GM19023 (cell line): ENCODE measurements at regions not wholly inside any gene's neighbourhood (a gene's known extent, or its start where the extent isn't known, plus 50 kb on each side); places are given as distances from the start of the nearest gene placed in this dataset.

Experiments
- ATAC-seq: cut with Tn5 transposase; IDR thresholded peaks from one replicate; pipeline ENCODE4 v1.9.1; 2021; ENCODE audit warnings: mild to moderate bottlenecking, moderate library complexity; ENCODE audit not compliant: unreplicated experiment

DNA sequence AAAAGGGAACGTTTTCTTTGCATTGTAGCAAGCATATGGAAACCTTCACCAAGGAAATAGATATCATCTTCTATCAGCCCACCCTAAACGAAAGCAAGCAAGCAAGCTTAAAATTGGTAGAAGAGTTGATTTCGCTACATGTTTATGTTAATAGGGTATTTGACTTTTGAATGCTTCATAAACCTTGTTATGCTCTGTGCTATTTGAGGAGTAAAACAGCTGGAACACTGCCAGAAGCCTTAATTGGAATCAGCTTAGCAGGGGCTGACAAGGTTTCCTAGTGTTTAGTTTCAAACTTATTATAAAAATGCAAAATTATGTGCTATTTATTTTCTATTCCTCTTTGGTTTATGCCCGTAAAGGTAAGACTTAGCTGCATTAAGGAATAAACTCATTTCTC, 70.6 kb upstream of the LINC00305 start:
- no peak for ATAC-seq

DNA sequence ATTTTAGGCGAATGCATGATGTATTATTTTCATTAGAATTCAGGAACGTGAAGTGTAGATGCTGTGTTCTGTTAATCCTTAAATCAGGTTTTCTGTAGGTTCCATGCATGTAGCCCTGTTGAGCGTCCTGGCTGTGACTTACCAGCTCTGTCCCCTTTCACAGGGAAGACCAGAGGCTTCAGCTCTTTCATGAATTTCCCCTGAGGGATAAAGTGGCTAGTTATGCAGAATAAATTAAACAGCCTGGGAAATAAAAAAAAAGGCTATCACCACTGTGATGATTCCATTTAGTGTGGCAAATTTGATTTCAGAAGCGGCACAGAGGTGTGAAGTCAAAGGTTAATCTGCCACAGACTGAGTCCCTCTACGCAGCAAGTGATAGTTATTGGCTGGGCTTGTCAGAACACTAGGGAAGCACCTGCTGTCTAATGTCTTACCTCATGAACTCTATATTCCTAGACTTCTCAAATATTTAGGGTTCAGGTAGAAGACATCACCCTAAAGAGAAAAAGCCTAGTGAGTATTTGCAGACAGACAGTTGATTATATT, 61.6 kb upstream of the LINC00305 start:
- no peak for ATAC-seq

DNA sequence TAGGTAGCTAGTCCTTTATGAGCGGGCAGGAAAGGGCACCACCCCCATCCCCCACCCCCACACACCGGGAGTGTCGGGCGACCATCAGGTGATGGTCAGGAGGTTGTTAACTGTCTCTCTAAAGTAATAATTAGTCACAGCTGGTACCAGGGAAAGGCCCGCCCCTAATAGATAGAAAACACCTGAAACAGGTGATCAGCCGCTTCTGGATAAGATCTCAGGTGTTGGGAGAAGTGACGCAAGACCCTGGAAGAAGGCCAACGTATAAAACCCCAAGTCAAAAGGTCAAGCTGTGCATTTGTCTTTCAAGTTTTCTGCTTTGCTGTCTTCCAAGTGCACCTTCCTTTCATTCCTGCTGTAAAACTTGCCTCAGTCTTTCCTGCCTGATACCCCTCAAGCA, 59.6 kb upstream of the LINC00305 start:
- ATAC-seq: no peak

DNA sequence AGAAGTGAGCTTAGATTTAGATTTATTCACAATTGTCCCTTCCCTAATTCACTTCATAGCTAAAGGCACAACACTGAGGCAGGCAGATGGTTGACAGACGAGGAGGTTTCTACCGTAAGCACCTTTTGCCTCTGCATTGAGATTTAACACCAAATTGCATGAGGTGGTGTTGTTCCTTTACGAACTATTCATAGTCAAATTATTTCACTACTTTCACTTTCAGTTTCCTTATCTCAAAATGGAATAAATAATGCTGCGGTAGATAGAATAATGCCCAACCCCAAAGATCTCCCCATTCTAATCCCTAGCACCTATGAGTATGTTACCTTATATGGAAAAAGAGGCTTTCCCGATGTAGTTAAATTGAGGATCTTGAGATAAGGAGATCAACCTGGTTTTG, 58.9 kb upstream of the LINC00305 start:
- no peak for ATAC-seq

DNA sequence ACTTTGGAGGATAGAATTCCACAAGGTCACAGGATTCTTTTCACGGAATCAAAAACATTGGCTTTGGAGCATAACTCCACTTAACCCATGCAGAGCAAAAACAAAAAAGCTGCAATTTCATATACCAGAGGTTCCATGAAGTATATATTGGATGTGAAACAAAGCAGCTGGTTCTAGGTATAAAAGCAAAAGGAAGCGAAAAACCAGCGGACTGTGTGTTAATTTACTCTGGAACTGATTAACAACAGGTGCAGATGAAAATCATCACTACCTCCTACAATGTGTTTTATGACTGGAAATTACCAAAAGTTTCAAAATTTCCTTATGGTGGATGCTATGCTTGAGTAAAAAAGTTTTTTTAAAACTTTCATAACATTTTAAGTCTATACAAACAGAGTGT, 54.4 kb upstream of the LINC00305 start:
- no peak for ATAC-seq

DNA sequence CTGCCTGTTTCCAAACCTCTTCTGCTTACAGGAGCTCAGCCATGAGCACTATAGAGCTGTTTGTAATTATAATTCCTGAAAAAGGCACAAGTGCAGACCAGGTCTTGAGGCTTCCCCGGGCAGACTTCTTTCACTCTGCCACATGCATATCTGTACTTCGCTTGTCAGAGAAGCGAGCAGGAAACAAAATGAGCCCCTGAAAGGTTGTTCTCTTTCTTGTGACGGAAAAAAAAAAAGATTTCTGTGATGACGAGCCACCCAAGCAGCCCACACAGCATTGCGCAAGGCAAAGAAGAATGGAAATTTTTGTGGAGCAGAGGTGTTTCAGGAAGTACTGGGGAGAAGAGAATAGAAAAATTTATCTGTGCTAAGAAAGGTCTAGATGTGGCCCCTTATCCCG, 54.0 kb upstream of the LINC00305 start:
- ATAC-seq: no peak

DNA sequence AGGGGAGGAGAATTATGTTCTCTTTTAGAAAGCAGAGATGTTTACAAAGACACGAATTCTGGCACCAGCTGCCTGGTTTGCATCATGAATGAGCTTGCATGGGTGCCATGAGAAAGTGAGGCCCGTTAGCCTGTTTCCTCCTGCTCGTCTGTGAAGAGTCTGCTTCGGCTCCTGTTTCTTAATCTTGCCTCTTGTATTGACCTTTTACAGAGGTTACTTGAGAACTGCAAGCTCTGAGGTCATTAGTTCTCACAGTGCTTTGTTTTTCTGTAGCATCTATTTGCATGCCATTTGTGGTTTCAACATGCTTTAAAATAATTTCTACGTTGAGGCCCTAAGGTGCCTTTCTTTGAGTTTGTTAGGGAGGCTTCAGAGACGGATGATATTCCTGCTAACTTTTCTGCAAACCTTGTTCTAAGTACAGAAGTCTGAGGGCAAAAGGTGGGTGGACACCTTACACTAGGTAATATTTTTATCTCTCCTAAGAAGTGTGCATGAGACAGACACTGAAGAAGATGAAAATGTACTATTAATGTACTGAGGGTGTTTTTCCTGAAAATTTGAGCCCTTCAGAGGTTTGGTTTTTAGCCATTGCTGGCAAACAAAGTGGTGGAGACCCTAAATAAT, 53.4 kb upstream of the LINC00305 start:
- peak; percentile 68 for ATAC-seq

DNA sequence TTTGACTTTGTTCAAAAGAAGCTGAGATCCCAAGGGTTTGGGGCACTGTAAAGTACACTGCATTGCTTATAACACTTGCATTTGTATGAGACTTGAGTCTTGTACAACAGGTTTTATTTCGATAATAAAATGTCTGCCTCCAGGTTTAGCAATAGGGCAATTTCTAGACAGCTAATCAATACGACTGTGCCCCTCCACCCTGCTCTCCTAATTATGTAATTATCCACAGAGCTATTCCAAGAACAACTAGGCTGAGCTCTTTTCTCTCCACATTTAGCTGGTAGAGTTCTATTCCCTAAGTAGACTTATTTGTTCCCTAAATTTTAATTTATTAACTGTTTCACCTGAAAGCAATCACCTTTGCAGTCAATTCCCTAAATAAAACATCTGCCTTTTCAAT, 52.9 kb upstream of the LINC00305 start:
- no peak for ATAC-seq

DNA sequence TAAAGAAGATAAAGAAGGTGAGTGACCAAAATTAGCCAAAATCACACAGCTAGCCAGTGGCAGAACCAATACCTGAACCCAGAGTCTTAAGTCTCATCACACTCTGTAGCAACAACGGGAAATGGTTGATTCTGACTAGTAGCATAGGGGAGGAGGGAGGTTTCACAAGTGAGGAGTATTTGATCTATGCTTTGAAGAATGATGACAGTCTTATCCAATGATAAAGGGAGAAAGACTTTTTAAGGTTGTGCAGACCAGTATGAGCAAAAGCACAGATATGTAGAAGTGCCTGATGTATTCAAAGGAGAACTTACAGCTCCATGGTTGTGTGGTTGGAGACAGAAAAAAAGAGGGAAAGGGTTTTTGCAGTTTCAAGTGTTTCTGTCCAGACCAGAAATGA, 50.7 kb upstream of the LINC00305 start:
- no peak for ATAC-seq
